ENCODE measurements at regions not wholly inside any gene's neighbourhood (a gene's known extent, or its start where the extent isn't known, plus 50 kb on each side); places are given as distances from the start of the nearest gene placed in this dataset.
"Not testable (repeated sequence)": the region's sequence is repeated elsewhere in the genome, so short reads cannot be mapped to it uniquely, and the experiment has no call there.

- no peak overlapping the region for H3K4me3 ChIP-seq (ENCODE audit: low read depth, low read length)
- no peak for DNase-seq (ENCODE audit: low read depth)
Observed at GRCh38 chr10:130339911-130340310, 203.7 kb downstream of the GLRX3 start.

- DNase-seq (ENCODE audit: low read depth), result no peak
- H3K4me3 ChIP-seq (ENCODE audit: low read depth, low read length), result no peak overlapping the region
Observed at GRCh38 chr10:130340816-130341215, 204.6 kb downstream of the GLRX3 start.

- DNase-seq (ENCODE audit: low read depth), result no peak
Observed at GRCh38 chr10:130341356-130341755, 205.2 kb downstream of the GLRX3 start.

GRCh38 chr10:130345728-130346127 lies 209.5 kb downstream of the GLRX3 start:
- no peak overlapping the region for H3K4me3 ChIP-seq (ENCODE audit: low read depth, low read length)
- no peak for DNase-seq (ENCODE audit: low read depth)

More at GRCh38 chr10:130341356-130341755, 205.2 kb downstream of the GLRX3 start:
- no peak overlapping the region for H3K4me3 ChIP-seq (ENCODE audit: low read depth, low read length)

GRCh38 chr10:130350996-130351395 lies 214.8 kb downstream of the GLRX3 start:
- no peak for DNase-seq (ENCODE audit: low read depth)
- H3K4me3 ChIP-seq (ENCODE audit: low read depth, low read length), result no peak overlapping the region

- H3K4me3 ChIP-seq (ENCODE audit: low read depth, low read length), result no peak overlapping the region
- no peak for DNase-seq (ENCODE audit: low read depth)
Observed at GRCh38 chr10:130351466-130352290, 215.5 kb downstream of the GLRX3 start.

GRCh38 chr10:130352291-130352645 lies 216.1 kb downstream of the GLRX3 start:
- DNase-seq (ENCODE audit: low read depth), result no peak
- H3K4me3 ChIP-seq (ENCODE audit: low read depth, low read length), result no peak overlapping the region

- no peak overlapping the region for H3K4me3 ChIP-seq (ENCODE audit: low read depth, low read length)
- no peak for DNase-seq (ENCODE audit: low read depth)
Observed at GRCh38 chr10:130353928-130354572, 217.9 kb downstream of the GLRX3 start.

GRCh38 chr10:130354573-130354954 lies 218.4 kb downstream of the GLRX3 start:
- no peak for DNase-seq (ENCODE audit: low read depth)
- H3K4me3 ChIP-seq (ENCODE audit: low read depth, low read length), result no peak overlapping the region

GRCh38 chr10:130354976-130355795 lies 219.0 kb downstream of the GLRX3 start:
- no peak overlapping the region for H3K4me3 ChIP-seq (ENCODE audit: low read depth, low read length)
- DNase-seq (ENCODE audit: low read depth), result no peak

GRCh38 chr10:130356429-130356828 lies 220.2 kb downstream of the GLRX3 start:
- not testable (repeated sequence) for DNase-seq (ENCODE audit: low read depth); H3K4me3 ChIP-seq (ENCODE audit: low read depth, low read length)

GRCh38 chr10:130357226-130357625 lies 221.0 kb downstream of the GLRX3 start:
- no peak for DNase-seq (ENCODE audit: low read depth)
- H3K4me3 ChIP-seq (ENCODE audit: low read depth, low read length), result no peak overlapping the region

GRCh38 chr10:130357951-130358350 lies 221.8 kb downstream of the GLRX3 start:
- H3K4me3 ChIP-seq (ENCODE audit: low read depth, low read length), result no peak overlapping the region
- DNase-seq (ENCODE audit: low read depth), result no peak

- no peak overlapping the region for H3K4me3 ChIP-seq (ENCODE audit: low read depth, low read length)
- no peak for DNase-seq (ENCODE audit: low read depth)
Observed at GRCh38 chr10:130358981-130359650, 222.9 kb downstream of the GLRX3 start.

- no peak overlapping the region for H3K4me3 ChIP-seq (ENCODE audit: low read depth, low read length)
Observed at GRCh38 chr10:130359711-130360110, 223.5 kb downstream of the GLRX3 start.

GRCh38 chr10:130360826-130361311 lies 224.7 kb downstream of the GLRX3 start:
- no peak for DNase-seq (ENCODE audit: low read depth)

More at GRCh38 chr10:130359711-130360110, 223.5 kb downstream of the GLRX3 start:
- no peak for DNase-seq (ENCODE audit: low read depth)

GRCh38 chr10:130361351-130362105 lies 225.3 kb downstream of the GLRX3 start:
- no peak overlapping the region for H3K4me3 ChIP-seq (ENCODE audit: low read depth, low read length)
- DNase-seq (ENCODE audit: low read depth), result no peak

More at GRCh38 chr10:130360826-130361311, 224.7 kb downstream of the GLRX3 start:
- H3K4me3 ChIP-seq (ENCODE audit: low read depth, low read length), result no peak overlapping the region

GRCh38 chr10:130362308-130362761 lies 226.1 kb downstream of the GLRX3 start:
- no peak overlapping the region for H3K4me3 ChIP-seq (ENCODE audit: low read depth, low read length)
- DNase-seq (ENCODE audit: low read depth), result no peak

- no peak for DNase-seq (ENCODE audit: low read depth)
- no peak overlapping the region for H3K4me3 ChIP-seq (ENCODE audit: low read depth, low read length)
Observed at GRCh38 chr10:130363051-130363450, 226.9 kb downstream of the GLRX3 start.

Measured in skeletal muscle cell (primary cell).